ENCODE measurements at regions not wholly inside any gene's neighbourhood (a gene's known extent, or its start where the extent isn't known, plus 50 kb on each side); places are given as distances from the start of the nearest gene placed in this dataset.

- TF ChIP-seq TBL1XR1 (IDR thresholded peaks at IDR 0.05; ENCODE audit: low read depth, low read length): no peak
- no peak for TF ChIP-seq RAD21 (IDR thresholded peaks at IDR 0.05; ENCODE audit: insufficient read depth, low read depth, low read length)
- TF ChIP-seq DPF2 (IDR thresholded peaks at IDR 0.05): no peak
- no peak for TF ChIP-seq POLR2AphosphoS5 (IDR thresholded peaks at IDR 0.05; ENCODE audit: low read length)
- TF ChIP-seq, protein P1, sequence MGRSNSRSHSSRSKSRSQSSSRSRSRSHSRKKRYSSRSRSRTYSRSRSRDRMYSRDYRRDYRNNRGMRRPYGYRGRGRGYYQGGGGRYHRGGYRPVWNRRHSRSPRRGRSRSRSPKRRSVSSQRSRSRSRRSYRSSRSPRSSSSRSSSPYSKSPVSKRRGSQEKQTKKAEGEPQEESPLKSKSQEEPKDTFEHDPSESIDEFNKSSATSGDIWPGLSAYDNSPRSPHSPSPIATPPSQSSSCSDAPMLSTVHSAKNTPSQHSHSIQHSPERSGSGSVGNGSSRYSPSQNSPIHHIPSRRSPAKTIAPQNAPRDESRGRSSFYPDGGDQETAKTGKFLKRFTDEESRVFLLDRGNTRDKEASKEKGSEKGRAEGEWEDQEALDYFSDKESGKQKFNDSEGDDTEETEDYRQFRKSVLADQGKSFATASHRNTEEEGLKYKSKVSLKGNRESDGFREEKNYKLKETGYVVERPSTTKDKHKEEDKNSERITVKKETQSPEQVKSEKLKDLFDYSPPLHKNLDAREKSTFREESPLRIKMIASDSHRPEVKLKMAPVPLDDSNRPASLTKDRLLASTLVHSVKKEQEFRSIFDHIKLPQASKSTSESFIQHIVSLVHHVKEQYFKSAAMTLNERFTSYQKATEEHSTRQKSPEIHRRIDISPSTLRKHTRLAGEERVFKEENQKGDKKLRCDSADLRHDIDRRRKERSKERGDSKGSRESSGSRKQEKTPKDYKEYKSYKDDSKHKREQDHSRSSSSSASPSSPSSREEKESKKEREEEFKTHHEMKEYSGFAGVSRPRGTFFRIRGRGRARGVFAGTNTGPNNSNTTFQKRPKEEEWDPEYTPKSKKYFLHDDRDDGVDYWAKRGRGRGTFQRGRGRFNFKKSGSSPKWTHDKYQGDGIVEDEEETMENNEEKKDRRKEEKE (IDR thresholded peaks at IDR 0.05): no peak
- TF ChIP-seq POLR2AphosphoS2 (IDR thresholded peaks at IDR 0.05; ENCODE audit: low read depth, low read length): no peak
- no peak for TF ChIP-seq YBX1 (IDR thresholded peaks at IDR 0.05)
Measured at GRCh38 chr5:117662361-117662760, 1087.7 kb upstream of the SEMA6A start.

Data from GM12878 (cell line).